Osteocyte (in vitro differentiated cells): ENCODE measurements at regions not wholly inside any gene's neighbourhood (a gene's known extent, or its start where the extent isn't known, plus 50 kb on each side); places are given as distances from the start of the nearest gene placed in this dataset.
"Not testable (repeated sequence)": the region's sequence is repeated elsewhere in the genome, so short reads cannot be mapped to it uniquely, and the experiment has no call there.

Experiments
- DNase-seq: peaks from one replicate; pipeline ENCODE4 v3.0.0; 2021; ENCODE audit warnings: mixed read lengths; ENCODE audit not compliant: unreplicated experiment; ENCODE audit errors: extremely low spot score
- H3K27ac Mint-ChIP-seq: one replicate; pipeline ENCODE4 v1.8.0; 2021; ENCODE audit warnings: mild to moderate bottlenecking, mixed read lengths; ENCODE audit not compliant: unreplicated experiment
- H3K27me3 Mint-ChIP-seq: one replicate; pipeline ENCODE4 v1.8.0; 2021; ENCODE audit warnings: mixed read lengths; ENCODE audit not compliant: unreplicated experiment
- H3K36me3 Mint-ChIP-seq: one replicate; pipeline ENCODE4 v1.8.0; 2021; ENCODE audit warnings: mixed read lengths; ENCODE audit not compliant: unreplicated experiment
- H3K4me1 Mint-ChIP-seq: one replicate; pipeline ENCODE4 v1.8.0; 2021; ENCODE audit warnings: mixed read lengths; ENCODE audit not compliant: unreplicated experiment
- H3K4me3 Mint-ChIP-seq: one replicate; pipeline ENCODE4 v1.8.0; 2021; ENCODE audit warnings: mild to moderate bottlenecking, moderate library complexity, mixed read lengths; ENCODE audit not compliant: unreplicated experiment
- H3K9me3 Mint-ChIP-seq: one replicate; pipeline ENCODE4 v1.8.0; 2021; ENCODE audit warnings: mixed read lengths; ENCODE audit not compliant: unreplicated experiment
- TF ChIP-seq, protein P1 (sequence below): fragments of 200-600 bp; sonication (generic); IDR thresholded peaks from 2 replicates; pipeline ENCODE4 v1.5.0; 2021; ENCODE audit warnings: antibody characterized with exemption, mild to moderate bottlenecking, moderate library complexity

DNA sequence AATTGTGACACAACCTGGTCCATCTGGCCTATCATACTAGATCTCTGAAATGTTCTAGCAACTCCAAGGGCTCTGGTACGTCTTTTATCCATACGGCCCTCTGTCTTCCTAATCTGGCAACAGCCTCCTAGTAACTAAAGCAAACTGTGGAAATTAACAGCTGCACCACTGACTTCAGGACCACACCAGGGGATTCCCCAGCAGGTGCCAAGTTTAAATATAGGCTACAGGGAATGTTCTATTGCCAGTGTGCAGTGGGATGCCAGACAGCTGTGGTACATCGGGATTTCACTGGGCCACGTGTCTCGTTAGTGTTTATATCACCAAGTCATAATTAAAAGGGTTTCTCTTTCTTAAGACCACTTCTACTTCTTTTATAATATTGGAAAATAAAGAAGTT is 94.3 kb downstream of the RGS2 start:
- TF ChIP-seq, protein P1, sequence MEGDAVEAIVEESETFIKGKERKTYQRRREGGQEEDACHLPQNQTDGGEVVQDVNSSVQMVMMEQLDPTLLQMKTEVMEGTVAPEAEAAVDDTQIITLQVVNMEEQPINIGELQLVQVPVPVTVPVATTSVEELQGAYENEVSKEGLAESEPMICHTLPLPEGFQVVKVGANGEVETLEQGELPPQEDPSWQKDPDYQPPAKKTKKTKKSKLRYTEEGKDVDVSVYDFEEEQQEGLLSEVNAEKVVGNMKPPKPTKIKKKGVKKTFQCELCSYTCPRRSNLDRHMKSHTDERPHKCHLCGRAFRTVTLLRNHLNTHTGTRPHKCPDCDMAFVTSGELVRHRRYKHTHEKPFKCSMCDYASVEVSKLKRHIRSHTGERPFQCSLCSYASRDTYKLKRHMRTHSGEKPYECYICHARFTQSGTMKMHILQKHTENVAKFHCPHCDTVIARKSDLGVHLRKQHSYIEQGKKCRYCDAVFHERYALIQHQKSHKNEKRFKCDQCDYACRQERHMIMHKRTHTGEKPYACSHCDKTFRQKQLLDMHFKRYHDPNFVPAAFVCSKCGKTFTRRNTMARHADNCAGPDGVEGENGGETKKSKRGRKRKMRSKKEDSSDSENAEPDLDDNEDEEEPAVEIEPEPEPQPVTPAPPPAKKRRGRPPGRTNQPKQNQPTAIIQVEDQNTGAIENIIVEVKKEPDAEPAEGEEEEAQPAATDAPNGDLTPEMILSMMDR: no peak
- no peaks in the 10 kb centered on the region for H3K9me3 Mint-ChIP-seq
- no peaks in the 10 kb centered on the region for H3K36me3 Mint-ChIP-seq
- H3K4me3 Mint-ChIP-seq: no peak overlapping the region
- H3K4me1 Mint-ChIP-seq: peaks cover 16% of the 10 kb centered on the region
- no peak for DNase-seq
- H3K27me3 Mint-ChIP-seq: peaks cover 5% of the 10 kb centered on the region
- no peak overlapping the region for H3K27ac Mint-ChIP-seq

DNA sequence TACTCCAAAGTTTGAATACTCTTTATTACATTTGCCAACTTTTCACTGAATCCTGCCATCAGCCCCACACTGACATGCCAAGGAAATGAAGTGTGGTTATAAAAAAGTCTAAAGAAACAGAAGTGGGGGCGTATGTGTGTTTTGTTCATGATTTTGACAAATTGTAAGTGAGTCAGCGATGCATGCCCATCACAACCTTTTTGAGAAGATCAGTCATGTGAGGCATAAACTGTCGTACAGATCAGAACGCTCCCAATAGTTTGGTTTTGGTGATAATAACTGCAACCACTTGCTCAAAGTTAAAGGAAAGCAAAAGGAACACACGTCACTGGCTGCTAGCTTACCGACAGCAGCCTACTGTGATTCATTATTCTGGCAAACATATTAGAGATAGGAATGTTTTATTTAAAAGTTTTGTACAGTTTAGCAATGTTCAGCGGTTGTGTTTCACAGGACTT is 95.6 kb downstream of the RGS2 start:
- Mint-ChIP-seq H3K27ac (no peak overlapping the region), H3K4me1 (peaks cover 16% of the 10 kb centered on the region), H3K27me3 (peaks cover 2% of the 10 kb centered on the region), H3K4me3 (no peak overlapping the region), H3K9me3 (no peaks in the 10 kb centered on the region), H3K36me3 (no peaks in the 10 kb centered on the region)
- DNase-seq: no peak
- TF ChIP-seq, protein P1: no peak

DNA sequence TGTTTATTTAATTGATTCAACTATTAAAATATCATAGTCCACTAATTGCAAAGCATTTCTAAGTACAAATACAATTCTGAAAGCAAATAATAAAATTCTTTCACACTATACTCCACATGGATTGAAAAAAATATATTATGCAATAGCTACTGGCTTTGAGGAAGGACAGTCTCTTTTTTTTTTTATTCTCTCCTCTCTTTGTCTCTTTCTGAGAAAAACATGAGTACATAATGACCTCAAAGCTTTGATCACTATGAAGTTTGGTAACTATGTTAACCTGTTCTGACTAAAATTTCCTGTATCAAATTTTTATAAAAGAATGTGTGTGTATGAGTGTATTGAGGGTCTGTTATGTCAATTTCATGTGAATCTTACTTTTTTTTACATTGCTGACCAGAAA is 96.2 kb downstream of the RGS2 start:
- Mint-ChIP-seq H3K9me3 (no peaks in the 10 kb centered on the region), H3K27me3 (peaks cover 2% of the 10 kb centered on the region), H3K36me3 (no peaks in the 10 kb centered on the region), H3K4me3 (no peak overlapping the region), H3K4me1 (peaks cover 16% of the 10 kb centered on the region), H3K27ac (no peak overlapping the region)
- TF ChIP-seq, protein P1: no peak
- no peak for DNase-seq

DNA sequence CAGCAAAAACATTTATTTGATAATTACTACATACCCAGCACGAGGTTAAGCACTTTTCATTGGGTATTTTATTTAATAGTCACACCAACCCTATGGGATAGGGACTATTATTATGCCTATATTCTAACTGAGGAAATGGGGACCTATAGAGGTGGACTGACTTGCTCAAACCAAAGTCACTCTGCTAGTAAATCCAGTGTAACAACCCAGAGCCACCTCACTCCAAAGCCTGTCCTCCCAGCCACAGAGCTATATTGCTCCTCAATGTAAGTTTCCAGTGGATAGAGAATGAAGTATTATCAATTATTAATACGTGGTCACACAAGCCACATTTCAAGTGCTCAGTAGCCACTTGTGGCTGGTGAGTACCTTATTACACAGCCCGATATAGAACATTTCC is 97.5 kb downstream of the RGS2 start:
- Mint-ChIP-seq H3K27ac (no peak overlapping the region), H3K4me3 (no peak overlapping the region), H3K27me3 (peaks cover 2% of the 10 kb centered on the region), H3K4me1 (peaks cover 16% of the 10 kb centered on the region), H3K36me3 (no peaks in the 10 kb centered on the region), H3K9me3 (no peaks in the 10 kb centered on the region)
- TF ChIP-seq, protein P1: no peak
- DNase-seq: no peak

DNA sequence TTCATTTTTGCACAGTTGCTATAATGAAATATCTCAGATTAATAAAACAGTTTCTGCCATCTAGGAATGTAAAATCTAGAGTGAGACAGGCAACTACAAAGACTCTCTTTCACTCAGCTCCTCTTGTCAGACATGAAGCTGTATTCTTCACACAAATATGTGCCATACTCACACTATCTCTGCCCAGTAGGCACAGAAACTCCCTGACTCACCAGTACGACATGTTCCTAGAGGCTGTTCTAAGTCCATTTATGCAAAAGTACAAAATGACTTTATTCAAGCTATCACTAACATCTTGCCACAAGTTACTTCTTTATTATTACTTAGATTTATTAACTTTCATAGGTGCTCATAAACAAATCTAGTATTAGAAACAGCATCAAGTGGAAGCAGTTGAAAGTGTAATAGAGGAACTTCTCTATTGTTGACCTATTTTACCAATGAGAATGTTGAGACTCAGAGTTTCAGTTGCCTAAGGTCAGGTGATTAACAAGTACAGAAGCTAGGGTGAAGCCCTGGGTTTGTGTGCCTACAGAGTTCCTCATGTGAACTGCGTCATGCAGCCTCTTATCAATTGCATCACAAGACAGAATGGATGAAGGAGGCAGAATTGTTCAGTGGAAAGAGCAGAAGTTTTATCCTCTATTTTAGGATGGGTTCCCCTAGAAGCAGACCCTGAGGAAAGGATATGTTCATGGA is 98.9 kb downstream of the RGS2 start:
- no peak for DNase-seq
- H3K9me3 Mint-ChIP-seq: no peaks in the 10 kb centered on the region
- TF ChIP-seq, protein P1: no peak
- no peak overlapping the region for H3K4me3 Mint-ChIP-seq
- no peak overlapping the region for H3K27ac Mint-ChIP-seq
- peaks cover 16% of the 10 kb centered on the region for H3K4me1 Mint-ChIP-seq
- no peaks in the 10 kb centered on the region for H3K27me3 Mint-ChIP-seq
- H3K36me3 Mint-ChIP-seq: no peaks in the 10 kb centered on the region

DNA sequence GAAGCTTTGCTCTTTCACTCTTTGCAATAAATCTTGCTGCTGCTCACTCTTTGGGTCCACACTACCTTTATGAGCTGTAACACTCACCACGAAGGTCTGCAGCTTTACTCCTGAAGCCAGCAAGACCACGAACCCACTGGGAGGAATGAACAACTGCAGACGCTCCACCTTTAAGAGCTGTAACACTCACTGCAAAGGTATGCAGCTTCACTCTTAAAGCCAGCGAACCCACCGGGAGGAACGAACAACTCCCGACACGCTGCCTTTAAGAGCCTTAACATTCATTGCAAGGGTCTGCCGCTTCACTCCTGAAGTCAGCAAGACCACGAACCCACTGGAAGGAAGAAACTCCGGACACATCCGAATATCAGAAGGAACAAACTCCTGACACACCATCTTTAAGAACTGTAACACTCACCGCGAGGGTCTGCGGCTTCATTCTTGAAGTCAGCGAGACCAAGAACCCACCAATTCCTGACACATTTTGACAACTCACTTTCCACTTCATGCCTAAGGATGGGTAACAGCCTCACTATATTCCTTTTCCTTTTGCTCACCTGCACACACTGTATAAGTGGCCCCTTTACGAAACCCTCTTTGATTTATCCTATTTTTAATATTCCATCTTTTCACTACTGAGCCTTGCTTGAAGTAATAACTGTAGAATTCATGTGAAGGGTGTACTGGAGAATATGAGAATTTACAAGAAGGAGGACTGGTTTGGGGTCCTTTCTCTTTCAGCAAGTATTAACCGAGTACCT is 103.2 kb downstream of the RGS2 start:
- not testable (repeated sequence) for H3K27ac Mint-ChIP-seq, H3K36me3 Mint-ChIP-seq, DNase-seq, H3K4me1 Mint-ChIP-seq, H3K9me3 Mint-ChIP-seq, H3K27me3 Mint-ChIP-seq, H3K4me3 Mint-ChIP-seq
